ENCODE measurements at regions not wholly inside any gene's neighbourhood (a gene's known extent, or its start where the extent isn't known, plus 50 kb on each side); places are given as distances from the start of the nearest gene placed in this dataset.

GRCh38 chr9:38287420-38287985 is 105.0 kb upstream of the ALDH1B1 start:
- TF ChIP-seq CTCF (IDR thresholded peaks at IDR 0.05): no peak
- TF ChIP-seq POLR2A (IDR thresholded peaks at IDR 0.05): no peak
